Transverse colon (tissue), 4 donors: ENCODE measurements at regions not wholly inside any gene's neighbourhood (a gene's known extent, or its start where the extent isn't known, plus 50 kb on each side); places are given as distances from the start of the nearest gene placed in this dataset.

Source experiments
- DNase-seq: peaks from one replicate; pipeline ENCODE4 v3.0.0-alpha.2; 2019
- H3K27ac ChIP-seq, 4 donors: fragments of 200-600 bp; sonication (generic); 2 replicates each; pipeline ENCODE4 v1.5.1; 2016 to 2018; ENCODE audit warnings: inconsistent platforms in 4 of 4
- H3K27me3 ChIP-seq: fragments of 200-600 bp; sonication (generic); 2 replicates; pipeline ENCODE4 v1.5.1; 2017; ENCODE audit warnings: inconsistent platforms
- H3K36me3 ChIP-seq, 4 donors: fragments of 200-600 bp; sonication (generic); 2 replicates each; pipeline ENCODE4 v1.5.1; 2017 to 2019; ENCODE audit warnings: inconsistent platforms in 4 of 4
- H3K4me1 ChIP-seq, 4 donors: fragments of 200-600 bp; sonication (generic); 2 replicates each; pipeline ENCODE4 v1.5.1; 2017 to 2020; ENCODE audit warnings: inconsistent platforms in 4 of 4
- H3K4me3 ChIP-seq, 4 donors: fragments of 200-600 bp; sonication (generic); 1 replicate in 1 of 4; 2 replicates in 3 of 4; pipeline versions ENCODE4 v1.5.1 to v1.6.1; 2017 to 2019; ENCODE audit warnings: inconsistent platforms in 4 of 4
- H3K9me3 ChIP-seq, 2 donors: fragments of 200-600 bp; sonication (generic); 2 replicates each; pipeline ENCODE4 v1.5.1; 2017 to 2019; ENCODE audit warnings: inconsistent platforms in 2 of 2
- CTCF ChIP-seq, 5 experiments: fragments of 200-600 bp in 3 of 5; fragments of 450-650 bp in 2 of 5; sonication (generic) in 3 of 5; IDR thresholded peaks; 1 replicate in 2 of 5; 2 replicates in 3 of 5; pipeline ENCODE4 v1.5.1; 2016 to 2017; ENCODE audit warnings: antibody characterized with exemption in 5 of 5, inconsistent platforms in 3 of 5, mild to moderate bottlenecking in 2 of 5, moderate library complexity in 1 of 5
- EP300 ChIP-seq: sonication (generic); formaldehyde crosslinking; IDR thresholded peaks from one replicate; pipeline ENCODE4 v1.6.1; 2017; ENCODE audit warnings: antibody characterized with exemption, low read depth
- POLR2A ChIP-seq: fragments of 450-650 bp; IDR thresholded peaks from one replicate; pipeline ENCODE4 v1.6.1; 2016; ENCODE audit warnings: antibody characterized with exemption, mild to moderate bottlenecking, moderate library complexity
- POLR2AphosphoS5 ChIP-seq, 3 donors: sonication (generic); formaldehyde crosslinking; IDR thresholded peaks; one replicate each; pipeline ENCODE4 v1.6.1; 2016; ENCODE audit warnings: antibody characterized with exemption in 3 of 3
- WGBS, 2 donors: methylation state at CpG; one replicate each; pipeline ENCODE4 v1.1.5; 2018; ENCODE audit warnings: low coverage in 1 of 2; 5-methylcytosine and 5-hydroxymethylcytosine counted together
- in situ Hi-C, 4 donors: fragments of 200-750 bp; cut with MboI; loops; one replicate each; pipeline versions ENCODE4 v1.15.0 to v1.15.1; 2017; ENCODE audit warnings: low sequenced_read_pairs in 3 of 4, low pct_ligation_motif_present in 1 of 4, low pct_unique_long_range_greater_than_20kb in 1 of 4
- intact Hi-C: fragments of 100-400 bp; cut with DNase I; formaldehyde crosslinking; loops from one replicate; pipeline ENCODE4 v1.15.1; 2023; ENCODE audit warnings: low total_unique reads

- Histone ChIP-seq H3K36me3 (no peaks in the 10 kb centered on the region), H3K4me3 (no peak overlapping the region), H3K27me3 (no peaks in the 10 kb centered on the region), H3K4me1 (no peaks in the 10 kb centered on the region), H3K9me3 (no peaks in the 10 kb centered on the region), H3K27ac (no peak overlapping the region)
- 92 to 96% methylated on average over 2 of the region's 2 CpGs for WGBS, 2 donors
- intact Hi-C loops, result no loop called here
- DNase-seq, result no peak
- in situ Hi-C loops, result no loop called here
- no peak for TF ChIP-seq POLR2A
- no peak for TF ChIP-seq CTCF (IDR thresholded peaks at IDR 0.05)
- no peak for TF ChIP-seq POLR2AphosphoS5 (IDR thresholded peaks at IDR 0.05)
- no peak for TF ChIP-seq EP300
Measured at GRCh38 chr18:70684821-70685220, 396.0 kb downstream of the SOCS6 start.

GRCh38 chr18:70683263-70683662 is 394.4 kb downstream of the SOCS6 start:
- Histone ChIP-seq H3K36me3 (no peaks in the 10 kb centered on the region), H3K27ac (no peak overlapping the region), H3K27me3 (no peaks in the 10 kb centered on the region), H3K4me1 (no peaks in the 10 kb centered on the region), H3K4me3 (no peak overlapping the region), H3K9me3 (no peaks in the 10 kb centered on the region)
- no peak for DNase-seq
- intact Hi-C loops, result no loop called here
- no peak for TF ChIP-seq POLR2A
- no peak for TF ChIP-seq EP300
- no peak for TF ChIP-seq CTCF (IDR thresholded peaks at IDR 0.05)
- no peak for TF ChIP-seq POLR2AphosphoS5 (IDR thresholded peaks at IDR 0.05)
- in situ Hi-C loops, result no loop called here
- WGBS, 2 donors, result 50 to 56% methylated on average over 5 of the region's 5 CpGs

GRCh38 chr18:70674896-70675295 is 386.1 kb downstream of the SOCS6 start:
- TF ChIP-seq CTCF (IDR thresholded peaks at IDR 0.05) (no peak), POLR2A (no peak), POLR2AphosphoS5 (IDR thresholded peaks at IDR 0.05) (no peak), EP300 (no peak)
- H3K27me3 ChIP-seq, result no peaks in the 10 kb centered on the region
- H3K4me1 ChIP-seq, result no peaks in the 10 kb centered on the region
- in situ Hi-C loops (no loop called here), intact Hi-C loops (no loop called here)
- 81 to 93% methylated on average over 2 to 3 of the region's 3 CpGs for WGBS, 2 donors
- H3K36me3 ChIP-seq, result no peaks in the 10 kb centered on the region
- no peak overlapping the region for H3K4me3 ChIP-seq
- no peaks in the 10 kb centered on the region for H3K9me3 ChIP-seq
- no peak for DNase-seq
- no peak overlapping the region for H3K27ac ChIP-seq

- TF ChIP-seq POLR2AphosphoS5 (IDR thresholded peaks at IDR 0.05), result no peak
- TF ChIP-seq EP300, result no peak
- TF ChIP-seq POLR2A, result no peak
- TF ChIP-seq CTCF (IDR thresholded peaks at IDR 0.05), result no peak
- Histone ChIP-seq H3K27me3 (no peaks in the 10 kb centered on the region), H3K9me3 (no peaks in the 10 kb centered on the region), H3K4me1 (no peaks in the 10 kb centered on the region), H3K27ac (no peak overlapping the region), H3K4me3 (no peak overlapping the region), H3K36me3 (no peaks in the 10 kb centered on the region)
- no peak for DNase-seq
- 65 to 72% methylated on average over 6 of the region's 6 CpGs for WGBS, 2 donors
- in situ Hi-C loops (no loop called here), intact Hi-C loops (no loop called here)
Measured at GRCh38 chr18:70673831-70674230, 385.0 kb downstream of the SOCS6 start.
